SK-N-SH treated with all-trans-retinoic acid at 6 μM for 48 hours (cell line): ENCODE measurements at regions not wholly inside any gene's neighbourhood (a gene's known extent, or its start where the extent isn't known, plus 50 kb on each side); places are given as distances from the start of the nearest gene placed in this dataset.

Experiments
- ATAC-seq: fragments of 200-7000 bp; cut with Tn5 transposase; 3 replicates; pipeline ENCODE4 v1.9.1; 2020; ENCODE audit warnings: mild to moderate bottlenecking, moderate library complexity
- BACH2 ChIP-seq: fragments of 250-450 bp; sonication (Bioruptor Pico); IDR thresholded peaks from 2 replicates; pipeline ENCODE4 v1.9.0; 2021; ENCODE audit warnings: mild to moderate bottlenecking, borderline replicate concordance
- CREB5 ChIP-seq: fragments of 250-450 bp; sonication (Bioruptor Pico); IDR thresholded peaks from 2 replicates; pipeline ENCODE4 v1.5.1; 2020; ENCODE audit warnings: low read depth, mild to moderate bottlenecking, moderate library complexity
- CSDC2 ChIP-seq: fragments of 250-450 bp; sonication (Bioruptor Pico); IDR thresholded peaks from 2 replicates; pipeline ENCODE4 v1.5.0; 2020; ENCODE audit warnings: mild to moderate bottlenecking, moderate library complexity
- CSRNP3 ChIP-seq: fragments of 250-450 bp; sonication (Bioruptor Pico); IDR thresholded peaks from 2 replicates; pipeline ENCODE4 v1.5.1; 2021; ENCODE audit warnings: mild to moderate bottlenecking, moderate library complexity
- ESRRG ChIP-seq: fragments of 250-450 bp; sonication (Bioruptor Pico); IDR thresholded peaks from 2 replicates; pipeline ENCODE4 v1.6.1; 2021; ENCODE audit warnings: mild to moderate bottlenecking
- GLIS3 ChIP-seq: fragments of 250-450 bp; sonication (Bioruptor Pico); IDR thresholded peaks from 2 replicates; pipeline ENCODE4 v1.5.0; 2020; ENCODE audit warnings: mild to moderate bottlenecking, moderate library complexity
- ISL1 ChIP-seq: fragments of 250-450 bp; sonication (Bioruptor Pico); IDR thresholded peaks from 2 replicates; pipeline ENCODE4 v2.1.2; 2022; ENCODE audit warnings: mild to moderate bottlenecking, moderate library complexity
- PATZ1 ChIP-seq: fragments of 250-450 bp; sonication (Bioruptor Pico); IDR thresholded peaks from 2 replicates; pipeline ENCODE4 v1.8.0; 2020; ENCODE audit warnings: mild to moderate bottlenecking, moderate library complexity, borderline replicate concordance
- PPARA ChIP-seq: fragments of 250-450 bp; sonication (Bioruptor Pico); IDR thresholded peaks from 2 replicates; pipeline ENCODE4 v1.5.0; 2020; ENCODE audit warnings: mild to moderate bottlenecking, borderline replicate concordance
- SNAI2 ChIP-seq: fragments of 250-450 bp; sonication (Bioruptor Pico); IDR thresholded peaks from 2 replicates; pipeline ENCODE4 v1.5.0; 2020; ENCODE audit warnings: mild to moderate bottlenecking, moderate library complexity
- TCF4 ChIP-seq: fragments of 250-450 bp; sonication (Bioruptor Pico); IDR thresholded peaks from 2 replicates; pipeline ENCODE4 v1.8.0; 2021; ENCODE audit warnings: mild to moderate bottlenecking, moderate library complexity, borderline replicate concordance
- TOX ChIP-seq: fragments of 250-450 bp; sonication (Bioruptor Pico); IDR thresholded peaks from 2 replicates; pipeline ENCODE4 v1.8.0; 2021; ENCODE audit warnings: mild to moderate bottlenecking, moderate library complexity, borderline replicate concordance
- TSHZ2 ChIP-seq: fragments of 250-450 bp; sonication (Bioruptor Pico); IDR thresholded peaks from 2 replicates; pipeline ENCODE4 v1.5.0; 2020; ENCODE audit warnings: mild to moderate bottlenecking, moderate library complexity
- ZC3H10 ChIP-seq: fragments of 250-450 bp; sonication (Bioruptor Pico); IDR thresholded peaks from 2 replicates; pipeline ENCODE4 v1.5.1; 2021; ENCODE audit warnings: mild to moderate bottlenecking, moderate library complexity
- ZFP3 ChIP-seq: fragments of 250-450 bp; sonication (Bioruptor Pico); IDR thresholded peaks from 2 replicates; pipeline ENCODE4 v1.5.0; 2020; ENCODE audit warnings: mild to moderate bottlenecking, moderate library complexity
- ZFP30 ChIP-seq: fragments of 450-650 bp; formaldehyde crosslinking; IDR thresholded peaks from 2 replicates; pipeline ENCODE4 v1.5.0; 2022; ENCODE audit warnings: mild to moderate bottlenecking, moderate library complexity
- ZNF565 ChIP-seq: fragments of 450-650 bp; formaldehyde crosslinking; conservative IDR thresholded peaks from 2 replicates; pipeline ENCODE4 v1.5.0; 2020; ENCODE audit warnings: low read depth, mild to moderate bottlenecking, moderate library complexity
- ZNF70 ChIP-seq: fragments of 450-650 bp; formaldehyde crosslinking; IDR thresholded peaks from 2 replicates; pipeline ENCODE4 v1.5.0; 2020; ENCODE audit warnings: mild to moderate bottlenecking, moderate library complexity
- ZNF8 ChIP-seq: fragments of 450-650 bp; formaldehyde crosslinking; IDR thresholded peaks from 2 replicates; pipeline ENCODE4 v1.5.0; 2020; ENCODE audit warnings: mild to moderate bottlenecking, moderate library complexity

GRCh38 chr16:86151239-86151851 is 252.4 kb downstream of the IRF8 start:
- no peak for ATAC-seq
- TF ChIP-seq CSDC2 = no peak
- TF ChIP-seq TOX (CRISPR knock-in tag) = no peak
- no peak for TF ChIP-seq TCF4 (CRISPR knock-in tag)
- TF ChIP-seq TSHZ2 (CRISPR knock-in tag) = no peak

- TF ChIP-seq PATZ1 (no peak), BACH2 (CRISPR knock-in tag) (no peak), TOX (CRISPR knock-in tag) (no peak), CSRNP3 (CRISPR knock-in tag) (no peak), ZNF8 (no peak), GLIS3 (CRISPR knock-in tag) (no peak), ZNF70 (no peak), TCF4 (CRISPR knock-in tag) (no peak), SNAI2 (CRISPR knock-in tag) (no peak), CREB5 (no peak)
- no peak for ATAC-seq
Observed at GRCh38 chr16:86156155-86156554, 257.2 kb downstream of the IRF8 start.

- no peak for TF ChIP-seq BACH2 (CRISPR knock-in tag)
- no peak for TF ChIP-seq ZNF70
- TF ChIP-seq TCF4 (CRISPR knock-in tag) = no peak
- TF ChIP-seq PATZ1 = no peak
- TF ChIP-seq PPARA (CRISPR knock-in tag) = no peak
- TF ChIP-seq ZNF565 = no peak
- TF ChIP-seq ESRRG (CRISPR knock-in tag) = no peak
- TF ChIP-seq, all 23 proteins: peak for 0
- no peak for ATAC-seq
Observed at GRCh38 chr16:86157616-86158247, 258.8 kb downstream of the IRF8 start.

GRCh38 chr16:86158688-86159360 is 259.9 kb downstream of the IRF8 start:
- ATAC-seq = no peak
- no peak for TF ChIP-seq TSHZ2 (CRISPR knock-in tag)
- no peak for TF ChIP-seq ZFP30
- no peak for TF ChIP-seq ZC3H10 (CRISPR knock-in tag)
- TF ChIP-seq CSRNP3 (CRISPR knock-in tag) = no peak
- TF ChIP-seq ZFP3 (CRISPR knock-in tag) = no peak
- no peak for TF ChIP-seq CSDC2
- TF ChIP-seq ZNF8 = no peak
- TF ChIP-seq GLIS3 (CRISPR knock-in tag) = no peak
- no peak for TF ChIP-seq BACH2 (CRISPR knock-in tag)
- TF ChIP-seq ISL1 (CRISPR knock-in tag) = no peak
- no peak for TF ChIP-seq PPARA (CRISPR knock-in tag)
- TF ChIP-seq SNAI2 (CRISPR knock-in tag) = no peak
- TF ChIP-seq ZNF565 = no peak
